ENCODE measurements at regions not wholly inside any gene's neighbourhood (a gene's known extent, or its start where the extent isn't known, plus 50 kb on each side); places are given as distances from the start of the nearest gene placed in this dataset.

DNA sequence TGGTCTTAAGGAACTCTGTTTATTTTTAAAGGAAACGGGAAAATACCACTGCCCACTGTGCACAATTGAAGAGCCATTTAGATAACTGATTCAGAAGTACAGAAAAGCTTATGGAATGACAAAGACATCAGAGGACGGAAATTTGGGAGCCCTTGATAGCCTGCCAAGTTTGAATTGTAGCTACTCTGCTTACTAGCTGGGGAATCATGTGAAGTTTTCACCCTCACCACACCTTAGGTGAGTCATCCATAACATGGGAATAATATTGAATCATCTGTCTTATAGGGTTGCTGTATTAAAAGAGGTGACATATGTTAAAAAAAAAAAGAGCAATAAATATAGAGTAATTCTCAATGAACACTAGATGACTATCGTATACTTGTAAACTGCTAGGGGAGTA, 1104.2 kb downstream of the GATA3 start:
- TF ChIP-seq CEBPB (IDR thresholded peaks at IDR 0.05), result no peak
- TF ChIP-seq, protein P1, sequence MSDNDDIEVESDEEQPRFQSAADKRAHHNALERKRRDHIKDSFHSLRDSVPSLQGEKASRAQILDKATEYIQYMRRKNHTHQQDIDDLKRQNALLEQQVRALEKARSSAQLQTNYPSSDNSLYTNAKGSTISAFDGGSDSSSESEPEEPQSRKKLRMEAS (IDR thresholded peaks at IDR 0.05), result no peak
